ENCODE measurements at regions not wholly inside any gene's neighbourhood (a gene's known extent, or its start where the extent isn't known, plus 50 kb on each side); places are given as distances from the start of the nearest gene placed in this dataset.

GRCh38 chr3:70899816-70900215 is 587.4 kb upstream of the MDFIC2 start:
- intact Hi-C loops (cut with DNase I) = no loop called here
- no peak for DNase-seq

GRCh38 chr3:70890020-70890394 is 577.6 kb upstream of the MDFIC2 start:
- intact Hi-C loops (cut with DNase I) = no loop called here
- no peak for DNase-seq

GRCh38 chr3:70889162-70890019 is 577.0 kb upstream of the MDFIC2 start:
- DNase-seq = no peak
- intact Hi-C loops (cut with DNase I) = no loop called here

- intact Hi-C loops (cut with DNase I) = no loop called here
Observed at GRCh38 chr3:70885636-70886035, 573.2 kb upstream of the MDFIC2 start.

DNA sequence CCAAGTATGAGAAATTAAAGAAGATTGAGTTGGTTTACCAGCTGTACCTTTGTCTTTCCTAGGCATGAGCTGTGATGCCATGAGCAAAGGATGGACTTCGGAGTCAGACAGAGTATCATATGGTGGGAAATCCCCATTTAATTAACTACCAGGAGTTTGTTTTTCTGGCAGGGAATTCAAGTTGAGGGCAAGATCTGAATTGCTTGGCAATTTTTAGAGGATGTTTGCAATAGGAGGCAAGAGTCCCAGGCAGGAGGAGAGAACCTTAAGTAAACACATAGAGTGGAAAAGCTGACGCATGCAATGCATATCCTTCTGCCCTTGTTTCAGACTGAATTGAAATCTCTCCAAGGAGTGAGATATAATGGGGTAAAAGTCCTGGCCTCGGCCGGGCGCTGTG is 569.7 kb upstream of the MDFIC2 start:
- no peak for DNase-seq
- intact Hi-C loops (cut with DNase I) = no loop called here

More at GRCh38 chr3:70885636-70886035, 573.2 kb upstream of the MDFIC2 start:
- no peak for DNase-seq

DNA sequence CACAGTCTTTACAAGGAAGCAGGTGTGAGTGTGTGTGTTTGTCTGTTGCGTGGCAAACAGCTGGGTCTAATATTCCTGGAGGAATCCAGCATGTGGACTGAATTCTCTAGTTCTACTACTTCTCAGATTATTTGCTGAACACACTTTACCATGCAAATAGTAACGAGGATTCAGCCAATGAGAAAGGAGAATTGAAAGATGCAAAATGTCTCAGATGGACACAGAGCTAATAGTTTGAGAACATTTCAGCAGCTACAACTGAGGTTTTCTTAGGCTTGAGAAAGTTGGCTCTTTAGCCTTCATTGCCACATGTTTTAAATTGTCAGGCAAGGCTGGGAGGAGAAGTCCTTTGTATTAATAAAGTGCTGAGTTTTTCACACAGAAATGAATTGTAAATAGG is 568.0 kb upstream of the MDFIC2 start:
- intact Hi-C loops (cut with DNase I) = no loop called here
- DNase-seq = no peak

- DNase-seq = no peak
Observed at GRCh38 chr3:70876154-70876553, 563.7 kb upstream of the MDFIC2 start.

GRCh38 chr3:70874196-70874595 is 561.8 kb upstream of the MDFIC2 start:
- no peak for DNase-seq
- intact Hi-C loops (cut with DNase I) = no loop called here

More at GRCh38 chr3:70876154-70876553, 563.7 kb upstream of the MDFIC2 start:
- intact Hi-C loops (cut with DNase I) = no loop called here

DNA sequence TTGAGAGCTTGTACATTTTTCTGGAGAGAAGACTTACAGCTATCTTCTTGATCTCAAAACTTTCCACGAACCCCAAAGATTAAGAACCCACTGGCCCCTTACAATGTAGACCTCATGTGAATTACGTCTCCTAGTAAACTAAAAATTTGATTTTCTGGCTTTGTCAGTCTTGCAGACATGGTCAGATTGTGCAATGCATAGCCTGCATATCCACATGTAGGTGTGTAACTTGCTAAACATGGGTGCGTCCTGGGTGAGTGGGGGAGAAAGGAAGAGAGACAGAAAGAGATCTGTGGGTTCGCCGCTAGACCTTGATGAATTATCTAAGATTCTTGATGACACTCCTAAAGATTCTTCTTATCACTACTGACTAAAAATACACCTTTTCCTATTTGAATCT is 561.2 kb upstream of the MDFIC2 start:
- no peak for DNase-seq
- intact Hi-C loops (cut with DNase I) = no loop called here

GRCh38 chr3:70871909-70872656 is 559.6 kb upstream of the MDFIC2 start:
- intact Hi-C loops (cut with DNase I) = no loop called here
- DNase-seq = no peak

GRCh38 chr3:70870576-70870975 is 558.1 kb upstream of the MDFIC2 start:
- intact Hi-C loops (cut with DNase I) = no loop called here
- DNase-seq = no peak

DNA sequence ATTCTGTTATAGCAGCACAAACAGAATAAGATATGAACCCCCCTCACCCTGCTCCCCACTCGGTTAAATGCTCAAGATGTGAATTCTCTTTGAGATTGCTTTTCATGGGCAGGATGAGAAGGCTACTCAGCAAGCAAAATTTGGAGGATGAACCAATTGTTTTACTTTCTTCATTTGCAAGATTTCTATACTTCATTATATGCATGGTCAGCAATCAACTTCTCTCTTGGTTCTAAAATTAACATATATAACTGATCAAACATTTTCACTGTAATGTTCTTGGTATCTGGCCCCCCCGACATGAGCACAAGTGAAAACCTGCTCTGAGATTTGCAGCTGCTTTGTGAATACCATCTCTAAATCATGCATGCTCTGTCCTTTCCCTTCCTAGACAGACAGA is 556.1 kb upstream of the MDFIC2 start:
- intact Hi-C loops (cut with DNase I) = no loop called here
- no peak for DNase-seq

GRCh38 chr3:70863049-70863448 is 550.6 kb upstream of the MDFIC2 start:
- intact Hi-C loops (cut with DNase I) = no loop called here

DNA sequence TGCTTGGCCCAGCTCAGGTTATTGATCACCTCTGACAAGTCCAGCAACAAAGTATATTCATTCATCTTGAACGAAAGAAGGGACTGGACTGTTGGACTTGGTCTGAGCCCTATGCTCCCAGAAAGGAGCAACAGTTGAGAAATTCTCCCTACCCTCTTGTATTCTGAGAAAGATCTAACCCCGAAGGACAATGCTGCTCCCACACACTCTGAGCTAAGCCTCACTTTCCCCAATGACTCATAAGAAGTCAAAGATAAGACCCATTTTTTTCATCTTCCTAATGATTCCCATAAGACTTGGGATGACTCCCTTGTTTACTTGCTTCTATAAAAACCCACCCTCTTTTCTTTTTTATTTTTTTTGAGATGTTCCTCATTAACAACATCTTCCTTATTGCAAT is 549.4 kb upstream of the MDFIC2 start:
- intact Hi-C loops (cut with DNase I) = no loop called here

More at GRCh38 chr3:70863049-70863448, 550.6 kb upstream of the MDFIC2 start:
- DNase-seq = no peak

GRCh38 chr3:70861234-70861633 is 548.8 kb upstream of the MDFIC2 start:
- intact Hi-C loops (cut with DNase I) = no loop called here
- DNase-seq = no peak

More for the DNA sequence above, 549.4 kb upstream of the MDFIC2 start:
- DNase-seq = no peak

DNA sequence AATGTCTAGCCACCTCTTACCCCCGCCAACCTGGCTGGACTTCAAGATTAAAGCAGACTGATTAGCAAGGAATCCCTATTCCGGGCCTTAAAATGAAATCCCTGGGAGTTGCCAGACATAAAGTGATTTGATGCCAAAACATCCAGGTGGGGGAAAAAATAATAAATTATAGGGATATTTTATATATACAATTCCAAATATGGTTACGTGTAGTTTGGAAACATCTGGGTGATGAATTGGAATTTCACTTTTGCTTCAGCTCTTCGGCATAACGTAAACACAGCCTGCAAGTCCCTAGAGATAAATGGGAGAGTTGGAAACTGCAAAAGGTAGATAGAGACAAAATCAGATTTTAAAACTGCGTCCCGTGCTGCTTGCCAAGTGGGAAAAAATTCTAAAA is 545.5 kb upstream of the MDFIC2 start:
- intact Hi-C loops (cut with DNase I) = no loop called here
- DNase-seq = no peak

DNA sequence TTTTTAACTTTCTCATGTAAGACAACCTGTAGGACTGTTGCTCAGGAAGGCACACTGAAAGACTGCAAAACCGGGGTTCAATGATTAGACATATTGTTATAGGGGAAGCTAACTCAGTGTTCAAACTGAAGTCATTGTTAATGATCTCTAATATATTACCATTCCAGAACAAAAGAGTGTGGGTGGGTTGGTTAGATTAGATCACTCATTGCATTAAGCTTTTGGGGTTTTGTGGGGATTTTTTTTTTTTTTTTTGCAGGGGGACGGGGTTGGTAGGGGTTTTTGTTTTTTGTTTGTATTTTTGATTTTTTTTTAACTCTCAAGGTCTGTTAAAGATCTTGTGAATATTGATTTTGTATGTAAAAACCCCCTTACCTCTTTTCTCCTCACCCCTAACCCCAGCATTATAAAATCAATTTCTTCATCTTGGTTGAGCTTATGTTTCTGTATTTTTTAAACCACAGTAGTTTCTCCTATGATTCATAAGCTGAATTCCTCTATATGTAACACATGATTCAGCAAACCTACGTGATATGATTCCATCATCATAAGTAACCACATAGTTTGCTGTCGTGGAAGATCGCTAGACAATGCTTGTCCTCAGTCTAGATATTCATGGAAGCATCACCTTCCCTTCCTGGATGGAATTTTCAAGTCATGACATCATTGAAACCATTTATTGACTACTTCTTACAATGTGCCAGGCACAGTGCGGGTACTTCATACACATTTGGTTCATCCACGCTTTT is 544.1 kb upstream of the MDFIC2 start:
- DNase-seq = no peak
- intact Hi-C loops (cut with DNase I) = no loop called here

DNA sequence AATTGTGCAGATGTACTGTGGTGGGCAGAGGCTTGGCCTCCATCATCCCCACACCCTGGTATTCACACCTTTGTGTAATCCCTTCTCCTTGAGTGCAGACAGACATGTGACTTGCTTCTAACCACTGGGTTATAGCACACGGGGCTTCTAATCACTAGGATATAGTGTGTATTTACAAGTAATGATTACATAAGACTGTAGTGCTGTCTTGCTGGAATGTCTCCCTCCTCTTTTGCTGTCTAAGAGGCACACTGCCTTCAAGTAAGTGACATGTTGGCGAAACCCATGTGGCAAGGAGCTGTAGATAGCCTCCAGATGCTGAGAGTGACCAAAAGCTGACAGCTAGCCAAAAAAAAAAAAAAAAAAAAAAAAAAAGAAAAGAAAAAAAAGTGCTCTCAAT is 542.7 kb upstream of the MDFIC2 start:
- DNase-seq = no peak
- intact Hi-C loops (cut with DNase I) = no loop called here

DNA sequence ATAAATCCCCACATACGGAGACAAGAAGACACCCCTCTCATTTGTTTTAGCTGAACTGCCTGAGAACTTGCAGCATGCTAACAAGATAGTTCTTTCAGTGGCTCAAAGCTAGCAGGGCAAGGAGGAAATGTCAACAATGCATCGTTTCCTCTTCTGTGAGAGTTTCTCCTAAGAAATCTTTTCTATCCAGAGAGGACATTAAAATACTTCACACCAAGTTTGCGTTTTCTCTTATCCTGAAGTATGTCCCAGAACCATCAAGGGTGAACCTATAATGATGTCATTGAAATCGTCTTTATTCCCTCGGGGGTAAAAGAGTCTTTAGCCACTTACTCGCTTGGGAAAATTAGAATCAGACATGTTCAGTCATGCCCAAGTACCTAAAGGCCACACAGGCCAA is 541.7 kb upstream of the MDFIC2 start:
- DNase-seq = no peak
- intact Hi-C loops (cut with DNase I) = no loop called here
